KMS-11 (cell line): ENCODE measurements at regions not wholly inside any gene's neighbourhood (a gene's known extent, or its start where the extent isn't known, plus 50 kb on each side); places are given as distances from the start of the nearest gene placed in this dataset.
"Not testable (repeated sequence)": the region's sequence is repeated elsewhere in the genome, so short reads cannot be mapped to it uniquely, and the experiment has no call there.

Experiments used
- H2AFZ ChIP-seq: fragments of 200-600 bp; sonication (generic); 2 replicates; pipeline ENCODE4 v1.6.1; 2016; ENCODE audit warnings: antibody characterized with exemption, mixed run types, low read depth
- H3K27ac ChIP-seq: fragments of 200-600 bp; sonication (generic); 2 replicates; pipeline ENCODE4 v1.6.1; 2016; ENCODE audit warnings: mild to moderate bottlenecking, mixed run types
- H3K27me3 ChIP-seq: fragments of 200-600 bp; sonication (generic); 2 replicates; pipeline ENCODE4 v1.6.1; 2017; ENCODE audit warnings: mild to moderate bottlenecking, low read depth, mixed run types, moderate library complexity; ENCODE audit not compliant: insufficient read depth
- H3K36me3 ChIP-seq: fragments of 200-600 bp; sonication (generic); 2 replicates; pipeline ENCODE4 v1.6.1; 2017; ENCODE audit warnings: mild to moderate bottlenecking, mixed run types; ENCODE audit not compliant: insufficient read depth
- H3K4me1 ChIP-seq: fragments of 200-600 bp; sonication (generic); 2 replicates; pipeline ENCODE4 v1.6.1; 2016; ENCODE audit warnings: mild to moderate bottlenecking, low read depth, mixed run types; ENCODE audit not compliant: poor library complexity, severe bottlenecking
- H3K4me2 ChIP-seq: fragments of 200-600 bp; sonication (generic); 2 replicates; pipeline ENCODE4 v1.7.0; 2016; ENCODE audit warnings: mild to moderate bottlenecking, mixed run types
- H3K4me3 ChIP-seq: fragments of 200-600 bp; sonication (generic); IDR thresholded peaks from 2 replicates; pipeline ENCODE4 v1.6.1; 2017; ENCODE audit warnings: low read depth, low read length, mixed read lengths; ENCODE audit not compliant: insufficient read depth
- H3K79me2 ChIP-seq: fragments of 200-600 bp; sonication (generic); 2 replicates; pipeline ENCODE4 v1.6.1; 2016; ENCODE audit warnings: low read depth, mixed run types; ENCODE audit not compliant: insufficient read depth
- H3K9ac ChIP-seq: fragments of 200-600 bp; sonication (generic); 2 replicates; pipeline ENCODE4 v1.6.1; 2016; ENCODE audit warnings: mild to moderate bottlenecking, mixed run types
- H4K20me1 ChIP-seq: fragments of 200-600 bp; sonication (generic); 2 replicates; pipeline ENCODE4 v1.6.1; 2016; ENCODE audit warnings: mild to moderate bottlenecking, mixed run types; ENCODE audit not compliant: insufficient read depth
- TF ChIP-seq, protein P1 (sequence below): fragments of 200-600 bp; sonication (generic); conservative IDR thresholded peaks from 2 replicates; pipeline ENCODE4 v1.6.1; 2017; ENCODE audit warnings: low read depth, mild to moderate bottlenecking, antibody characterized with exemption, low read length, moderate library complexity, mixed read lengths

- TF ChIP-seq, protein P1, sequence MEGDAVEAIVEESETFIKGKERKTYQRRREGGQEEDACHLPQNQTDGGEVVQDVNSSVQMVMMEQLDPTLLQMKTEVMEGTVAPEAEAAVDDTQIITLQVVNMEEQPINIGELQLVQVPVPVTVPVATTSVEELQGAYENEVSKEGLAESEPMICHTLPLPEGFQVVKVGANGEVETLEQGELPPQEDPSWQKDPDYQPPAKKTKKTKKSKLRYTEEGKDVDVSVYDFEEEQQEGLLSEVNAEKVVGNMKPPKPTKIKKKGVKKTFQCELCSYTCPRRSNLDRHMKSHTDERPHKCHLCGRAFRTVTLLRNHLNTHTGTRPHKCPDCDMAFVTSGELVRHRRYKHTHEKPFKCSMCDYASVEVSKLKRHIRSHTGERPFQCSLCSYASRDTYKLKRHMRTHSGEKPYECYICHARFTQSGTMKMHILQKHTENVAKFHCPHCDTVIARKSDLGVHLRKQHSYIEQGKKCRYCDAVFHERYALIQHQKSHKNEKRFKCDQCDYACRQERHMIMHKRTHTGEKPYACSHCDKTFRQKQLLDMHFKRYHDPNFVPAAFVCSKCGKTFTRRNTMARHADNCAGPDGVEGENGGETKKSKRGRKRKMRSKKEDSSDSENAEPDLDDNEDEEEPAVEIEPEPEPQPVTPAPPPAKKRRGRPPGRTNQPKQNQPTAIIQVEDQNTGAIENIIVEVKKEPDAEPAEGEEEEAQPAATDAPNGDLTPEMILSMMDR: no peak
- Histone ChIP-seq H3K9ac (no peak overlapping the region), H2AFZ (no peak overlapping the region), H3K36me3 (no peaks in the 10 kb centered on the region), H3K27me3 (no peaks in the 10 kb centered on the region), H3K27ac (no peak overlapping the region), H3K4me2 (no peak overlapping the region), H4K20me1 (no peaks in the 10 kb centered on the region), H3K4me1 (no peaks in the 10 kb centered on the region), H3K4me3 (no peak overlapping the region), H3K79me2 (no peaks in the 10 kb centered on the region)
Observed at GRCh38 chr2:47697000-47697601, 85.8 kb upstream of the MSH6 start.

- TF ChIP-seq, protein P1: no peak
- H3K9ac ChIP-seq: no peak overlapping the region
- no peaks in the 10 kb centered on the region for H3K27me3 ChIP-seq
- no peak overlapping the region for H3K4me3 ChIP-seq
- H2AFZ ChIP-seq: no peak overlapping the region
- H3K27ac ChIP-seq: no peak overlapping the region
- no peaks in the 10 kb centered on the region for H3K4me1 ChIP-seq
- no peaks in the 10 kb centered on the region for H4K20me1 ChIP-seq
- no peaks in the 10 kb centered on the region for H3K79me2 ChIP-seq
- H3K36me3 ChIP-seq: no peaks in the 10 kb centered on the region
- H3K4me2 ChIP-seq: no peak overlapping the region
Observed at GRCh38 chr2:47696478-47696831, 86.5 kb upstream of the MSH6 start.

- no peak overlapping the region for H3K27ac ChIP-seq
- no peaks in the 10 kb centered on the region for H3K36me3 ChIP-seq
- no peak overlapping the region for H2AFZ ChIP-seq
- no peaks in the 10 kb centered on the region for H3K4me1 ChIP-seq
- no peaks in the 10 kb centered on the region for H3K79me2 ChIP-seq
- TF ChIP-seq, protein P1: no peak
- H4K20me1 ChIP-seq: no peaks in the 10 kb centered on the region
- no peak overlapping the region for H3K4me3 ChIP-seq
- no peak overlapping the region for H3K4me2 ChIP-seq
- no peaks in the 10 kb centered on the region for H3K27me3 ChIP-seq
- H3K9ac ChIP-seq: no peak overlapping the region
Observed at GRCh38 chr2:47695800-47696477, 87.0 kb upstream of the MSH6 start.

- not testable (repeated sequence) for H3K79me2 ChIP-seq, H3K27ac ChIP-seq, H3K9ac ChIP-seq, H3K27me3 ChIP-seq, H3K4me1 ChIP-seq, H3K36me3 ChIP-seq, H3K4me2 ChIP-seq, H2AFZ ChIP-seq, H3K4me3 ChIP-seq, H4K20me1 ChIP-seq
Observed at GRCh38 chr2:47694451-47694850, 88.5 kb upstream of the MSH6 start.

GRCh38 chr2:47690706-47691325 lies 92.1 kb upstream of the MSH6 start:
- not testable (repeated sequence) for H3K4me2 ChIP-seq, H4K20me1 ChIP-seq, H3K27me3 ChIP-seq, H3K27ac ChIP-seq, H3K36me3 ChIP-seq, H3K79me2 ChIP-seq, H3K4me1 ChIP-seq, H2AFZ ChIP-seq, H3K4me3 ChIP-seq, H3K9ac ChIP-seq
